Brain microvascular endothelial cell (primary cell): ENCODE measurements at regions not wholly inside any gene's neighbourhood (a gene's known extent, or its start where the extent isn't known, plus 50 kb on each side); places are given as distances from the start of the nearest gene placed in this dataset.

Source experiments
- DNase-seq: peaks from one replicate; pipeline ENCODE4 v3.0.0-alpha.2; 2020
- H3K27ac ChIP-seq: fragments of 250-450 bp; sonication (Bioruptor Pico); 2 replicates; pipeline ENCODE4 v1.5.1; 2020; ENCODE audit warnings: mild to moderate bottlenecking, moderate library complexity
- H3K27me3 ChIP-seq: fragments of 250-450 bp; sonication (Bioruptor Pico); replicated peaks from 2 replicates; pipeline ENCODE4 v1.5.1; 2020; ENCODE audit warnings: mild to moderate bottlenecking
- H3K36me3 ChIP-seq: fragments of 250-450 bp; sonication (Bioruptor Pico); replicated peaks from 2 replicates; pipeline ENCODE4 v1.5.1; 2020; ENCODE audit warnings: mild to moderate bottlenecking
- H3K4me3 ChIP-seq: 2 replicates; pipeline ENCODE4 v1.5.1; 2011; ENCODE audit warnings: low read depth, mild to moderate bottlenecking, control low read depth, low read length, moderate library complexity
- CTCF ChIP-seq: IDR thresholded peaks from 2 replicates; pipeline ENCODE4 v1.5.1; 2011; ENCODE audit warnings: low read depth, mild to moderate bottlenecking, moderate library complexity, low read length, control low read depth, inconsistent platforms; ENCODE audit errors: missing control alignments
- in situ Hi-C: cut with HindIII; loops from 2 replicates; pipeline ENCODE4 v1.10.0; 2017; ENCODE audit warnings: low sequenced_read_pairs, low pct_ligation_motif_present

- in situ Hi-C loops, result no loop called here
- H3K36me3 ChIP-seq, result no peaks in the 10 kb centered on the region
- H3K27ac ChIP-seq, result no peak overlapping the region
- no peak for TF ChIP-seq CTCF
- DNase-seq, result no peak
- H3K4me3 ChIP-seq, result no peak overlapping the region
- H3K27me3 ChIP-seq, result no peaks in the 10 kb centered on the region
Observed at GRCh38 chr17:77837917-77838316, 120.6 kb upstream of the TNRC6C start.

GRCh38 chr17:77838748-77839697 is 119.5 kb upstream of the TNRC6C start:
- DNase-seq, result no peak
- Histone ChIP-seq H3K27ac (no peak overlapping the region), H3K4me3 (no peak overlapping the region), H3K36me3 (no peaks in the 10 kb centered on the region), H3K27me3 (no peaks in the 10 kb centered on the region)
- in situ Hi-C loops, result no loop called here
- TF ChIP-seq CTCF, result no peak

- TF ChIP-seq CTCF, result no peak
- in situ Hi-C loops, result no loop called here
- Histone ChIP-seq H3K27me3 (no peaks in the 10 kb centered on the region), H3K36me3 (no peaks in the 10 kb centered on the region), H3K4me3 (no peak overlapping the region), H3K27ac (no peak overlapping the region)
- peak; percentile 68 for DNase-seq
Observed at GRCh38 chr17:77839698-77840512, 118.6 kb upstream of the TNRC6C start.

GRCh38 chr17:77840513-77841165 is 117.9 kb upstream of the TNRC6C start:
- no peak overlapping the region for H3K27ac ChIP-seq
- TF ChIP-seq CTCF, result no peak
- no peak overlapping the region for H3K4me3 ChIP-seq
- no peaks in the 10 kb centered on the region for H3K27me3 ChIP-seq
- H3K36me3 ChIP-seq, result no peaks in the 10 kb centered on the region
- DNase-seq, result no peak
- in situ Hi-C loops, result no loop called here

- H3K27ac ChIP-seq, result no peak overlapping the region
- TF ChIP-seq CTCF, result no peak
- DNase-seq, result no peak
- in situ Hi-C loops, result no loop called here
- no peaks in the 10 kb centered on the region for H3K36me3 ChIP-seq
- H3K4me3 ChIP-seq, result no peak overlapping the region
- H3K27me3 ChIP-seq, result no peaks in the 10 kb centered on the region
Observed at GRCh38 chr17:77841742-77842527, 116.6 kb upstream of the TNRC6C start.
